ENCODE measurements at regions not wholly inside any gene's neighbourhood (a gene's known extent, or its start where the extent isn't known, plus 50 kb on each side); places are given as distances from the start of the nearest gene placed in this dataset.
"Not testable (repeated sequence)": the region's sequence is repeated elsewhere in the genome, so short reads cannot be mapped to it uniquely, and the experiment has no call there.

DNA sequence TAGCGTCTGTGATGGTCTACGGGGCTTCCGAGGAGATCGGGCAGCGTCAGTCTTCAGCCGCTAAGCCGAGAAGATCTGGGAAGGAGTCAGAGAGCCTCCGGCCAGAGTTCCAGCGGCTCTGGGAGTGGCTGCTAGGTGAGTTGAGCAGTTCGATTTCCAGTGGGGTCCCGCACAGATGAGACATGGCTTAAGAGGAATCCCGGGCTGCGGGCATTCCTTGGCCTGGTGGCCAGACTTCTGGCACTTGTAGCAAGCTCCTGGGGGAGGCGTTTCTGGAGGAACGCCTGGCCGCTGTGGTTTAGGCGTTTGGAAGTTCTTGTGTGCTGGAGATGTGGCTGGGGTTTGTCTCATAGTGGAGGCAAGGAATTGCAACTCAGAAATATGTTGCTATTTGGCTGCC lies 915.3 kb upstream of the CRIM1 start:
- not testable (repeated sequence) for DNase-seq (ENCODE audit: low read depth)

DNA sequence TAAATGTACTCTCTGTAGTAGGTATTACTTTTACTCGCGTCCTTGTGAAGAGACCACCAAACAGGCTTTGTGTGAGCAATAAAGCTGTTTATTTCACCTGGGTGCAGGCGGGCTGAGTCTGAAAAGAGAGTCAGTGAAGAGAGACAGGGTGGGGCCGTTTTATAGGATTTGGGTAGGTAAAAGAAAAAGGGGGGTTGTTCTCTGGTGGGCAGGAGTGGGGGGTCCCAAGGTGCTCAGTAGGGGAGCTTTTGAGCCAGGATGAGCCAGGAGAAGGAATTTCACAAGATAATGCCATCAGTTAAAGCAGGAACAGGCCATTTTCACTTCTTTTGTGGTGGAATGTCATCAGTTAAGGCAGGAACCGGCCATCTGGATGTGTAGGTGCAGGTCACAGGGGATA lies 918.7 kb upstream of the CRIM1 start:
- DNase-seq (ENCODE audit: low read depth): not testable (repeated sequence)

DNA sequence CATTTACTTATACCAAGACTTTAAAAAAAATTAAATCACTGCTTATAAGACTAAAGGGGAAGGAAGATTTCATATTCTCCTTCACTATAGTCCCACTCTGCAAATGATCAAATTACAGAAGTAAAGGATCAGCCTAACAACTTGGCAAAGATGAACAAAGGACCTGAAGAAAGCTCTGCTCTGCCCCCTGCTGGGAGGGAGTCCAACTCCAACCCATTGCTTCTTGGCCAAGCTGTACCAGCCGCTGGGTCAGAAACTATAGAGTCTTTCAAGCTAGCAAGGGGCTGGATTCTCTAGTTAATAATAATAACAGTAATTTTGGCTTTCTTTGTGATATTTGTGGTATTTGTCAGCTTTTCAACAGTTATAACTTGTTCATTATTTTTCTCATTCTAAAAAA lies 927.0 kb upstream of the CRIM1 start:
- no peak for DNase-seq (ENCODE audit: low read depth)

DNA sequence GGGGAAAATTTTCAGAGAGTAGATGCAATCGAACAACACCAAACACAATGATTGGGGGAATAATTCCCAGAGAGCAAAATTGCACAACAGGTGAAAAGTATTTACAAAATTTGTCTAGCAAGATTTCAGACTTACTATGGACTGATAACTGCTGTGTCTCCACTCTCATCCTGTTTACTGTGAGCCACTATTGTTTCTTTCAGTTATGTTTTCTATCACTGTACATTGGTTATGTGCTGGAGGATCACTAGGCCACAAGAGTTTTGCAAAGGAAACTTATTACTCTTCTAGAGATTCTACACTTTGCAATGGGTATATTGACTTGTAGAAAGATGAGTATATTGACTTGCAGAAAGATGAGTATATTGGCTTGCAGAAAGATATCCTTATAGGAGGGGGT lies 934.1 kb upstream of the CRIM1 start:
- no peak for DNase-seq (ENCODE audit: low read depth)

GRCh38 chr2:35417293-35417692 lies 938.3 kb upstream of the CRIM1 start:
- DNase-seq (ENCODE audit: low read depth): no peak

DNA sequence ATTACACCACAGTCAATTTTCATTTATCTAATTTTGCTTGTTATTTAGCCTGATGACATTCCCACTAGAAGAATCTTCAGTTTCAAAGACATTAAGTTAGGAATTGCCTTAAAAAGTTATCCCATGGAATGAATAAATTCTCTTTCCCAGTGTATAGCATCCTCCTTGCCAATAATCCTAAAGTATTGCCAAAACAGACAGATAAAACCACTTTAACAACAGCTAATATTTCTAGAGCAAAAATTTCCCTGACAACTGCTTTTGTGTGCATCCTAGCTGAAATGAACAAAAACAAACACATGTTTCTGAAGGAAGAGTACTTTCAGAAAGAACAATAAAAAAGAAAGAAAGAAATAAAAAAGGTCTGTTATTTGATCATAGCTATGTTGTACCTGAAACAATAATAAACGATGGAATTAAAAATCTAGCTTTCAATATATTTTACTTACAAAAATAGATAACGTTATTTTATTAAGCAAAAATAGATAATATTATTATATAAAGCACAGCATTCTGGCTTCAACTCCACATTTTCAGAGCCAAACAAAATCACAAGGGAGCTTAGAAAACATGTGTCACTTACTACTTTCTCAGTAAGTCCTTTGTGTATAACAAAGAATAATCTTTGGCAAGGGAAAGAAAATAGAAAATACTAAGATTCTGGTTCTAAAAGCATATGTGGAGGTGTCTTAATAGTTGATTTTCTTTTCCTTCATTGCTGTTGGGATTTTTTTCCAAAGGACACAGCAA lies 939.0 kb upstream of the CRIM1 start:
- DNase-seq (ENCODE audit: low read depth): no peak

- no peak for DNase-seq (ENCODE audit: low read depth)
These were observed 939.6 kb upstream of the CRIM1 start for GRCh38 chr2:35415942-35416341.

- DNase-seq (ENCODE audit: low read depth): no peak
These were observed 940.3 kb upstream of the CRIM1 start for GRCh38 chr2:35415282-35415681.

DNA sequence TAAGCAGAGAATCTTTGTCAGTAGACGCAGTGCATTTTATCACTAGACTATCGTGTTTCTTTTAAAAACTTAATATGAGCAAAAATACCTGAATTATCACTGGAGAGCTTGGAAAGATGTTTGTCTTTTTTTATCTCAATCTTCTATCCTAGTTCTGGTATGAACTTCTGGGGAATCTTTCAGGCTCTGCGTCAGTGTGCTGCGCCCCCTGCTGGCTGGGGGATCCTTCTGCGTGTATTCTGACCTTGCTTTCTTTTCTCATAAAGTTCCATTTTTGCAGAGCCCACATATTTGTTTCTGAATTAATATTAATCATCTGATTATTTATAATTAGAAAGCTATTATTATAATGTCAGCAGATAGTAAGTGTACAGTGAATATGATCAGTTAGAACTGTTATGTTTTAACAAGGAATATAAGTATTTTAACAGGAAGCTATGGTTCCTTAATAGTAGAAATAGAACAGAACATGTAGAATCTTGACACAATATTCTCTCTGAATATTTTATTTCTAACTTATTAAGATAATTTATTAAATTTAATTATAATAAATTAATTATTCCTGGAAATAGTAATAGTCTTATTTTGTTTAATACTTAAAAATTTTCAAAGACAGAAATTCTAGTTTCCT lies 945.0 kb upstream of the CRIM1 start:
- DNase-seq (ENCODE audit: low read depth): peak; percentile 27

DNA sequence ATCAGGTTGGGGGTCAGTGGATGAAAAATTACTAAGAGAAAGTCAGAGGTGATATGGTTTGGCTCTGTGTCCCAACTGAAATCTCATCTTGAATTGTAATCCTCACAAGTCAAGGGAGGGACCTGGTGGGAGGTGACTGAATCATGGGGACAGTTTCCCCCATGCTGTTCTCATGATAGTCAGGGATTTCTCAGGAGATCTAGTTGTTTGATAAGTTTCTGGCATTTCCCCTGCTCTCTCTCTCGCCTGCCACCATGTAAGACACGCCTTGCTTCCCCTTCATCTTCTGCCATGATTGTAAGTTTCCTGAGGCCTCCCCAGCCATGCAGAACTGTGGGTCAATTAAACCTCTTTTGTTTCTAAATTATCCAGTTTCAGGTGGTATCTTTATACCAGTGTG lies 945.8 kb upstream of the CRIM1 start:
- DNase-seq (ENCODE audit: low read depth): no peak

GRCh38 chr2:35408320-35408719 lies 947.3 kb upstream of the CRIM1 start:
- no peak for DNase-seq (ENCODE audit: low read depth)

DNA sequence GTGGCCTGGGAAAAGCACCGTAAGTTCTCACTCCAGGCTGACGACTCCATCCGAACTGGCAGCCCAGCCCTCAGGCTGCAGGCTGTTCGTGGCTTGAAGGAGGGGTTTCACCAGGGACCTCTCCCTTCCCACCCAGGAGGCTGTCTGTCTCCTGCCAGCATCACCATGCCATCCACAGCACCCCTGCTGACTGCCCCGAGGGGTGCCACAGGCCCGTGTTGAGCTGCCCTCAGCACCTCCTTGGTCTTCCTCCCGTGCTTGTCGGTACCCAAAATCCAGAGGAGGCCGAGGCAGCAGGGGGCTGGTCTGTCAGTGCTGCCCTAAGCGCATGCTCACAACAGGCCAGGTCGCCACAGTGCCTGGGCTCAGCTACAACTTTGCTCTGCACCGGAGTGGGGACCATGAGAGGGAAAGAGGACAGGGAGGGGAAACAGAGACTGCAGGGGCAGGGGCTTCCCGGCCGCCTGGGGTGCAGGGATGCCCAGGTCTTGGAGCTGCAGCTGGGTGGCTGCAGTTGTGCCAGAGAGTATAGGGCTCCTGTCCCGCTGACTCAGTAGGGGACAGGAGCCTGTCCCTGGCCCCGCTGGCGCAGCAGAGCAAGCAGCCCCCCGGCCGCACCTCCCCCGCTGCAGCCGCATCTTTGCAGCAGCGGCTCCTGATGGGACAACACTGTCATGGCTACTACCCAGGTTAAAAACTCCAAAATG lies 963.7 kb upstream of the CRIM1 start:
- no peak for DNase-seq (ENCODE audit: low read depth)

DNA sequence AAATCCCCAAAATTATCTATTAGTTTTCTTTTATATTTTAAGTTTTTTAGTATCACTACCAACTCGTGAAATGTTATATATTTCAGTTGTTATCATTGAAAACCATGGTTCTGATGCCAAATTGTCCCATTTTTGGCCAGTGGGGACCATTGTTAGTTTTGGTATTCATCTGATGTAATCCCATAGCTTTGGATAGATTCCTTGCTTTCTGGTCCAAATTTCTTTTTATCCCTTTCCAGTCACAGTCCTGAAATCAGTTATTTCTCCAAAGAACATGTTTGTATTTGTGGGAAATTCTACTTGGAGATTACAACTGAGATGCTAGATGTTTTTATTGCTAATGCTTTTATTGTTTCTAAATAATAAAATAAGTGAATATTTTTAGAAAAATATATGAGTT lies 976.8 kb upstream of the CRIM1 start:
- DNase-seq (ENCODE audit: low read depth): no peak

- no peak for DNase-seq (ENCODE audit: low read depth)
These were observed 980.7 kb upstream of the CRIM1 start for GRCh38 chr2:35374845-35375244.

- DNase-seq (ENCODE audit: low read depth): no peak
These were observed 989.7 kb upstream of the CRIM1 start for GRCh38 chr2:35365859-35366258.

GRCh38 chr2:35356332-35356731 lies 999.2 kb upstream of the CRIM1 start:
- no peak for DNase-seq (ENCODE audit: low read depth)

DNA sequence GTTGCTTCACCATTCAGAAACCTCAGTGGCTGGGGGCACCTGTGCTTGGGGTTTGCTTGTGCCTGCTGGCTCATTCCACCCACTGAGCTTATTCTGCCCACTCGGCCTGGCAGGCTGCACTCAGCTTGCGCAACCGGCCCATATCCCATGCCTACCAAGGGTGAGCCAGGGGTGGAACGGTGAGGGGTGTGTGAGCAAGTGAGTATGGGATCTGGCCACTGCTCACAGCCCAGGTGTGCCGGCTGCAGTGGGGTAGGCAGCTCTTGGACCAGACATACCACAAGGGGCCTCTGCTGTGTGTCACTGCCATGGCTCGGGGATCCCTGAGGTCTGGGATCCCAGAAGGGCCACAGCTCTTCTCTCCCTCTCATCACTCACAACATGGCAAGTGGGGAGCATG lies 1000.5 kb upstream of the CRIM1 start:
- no peak for DNase-seq (ENCODE audit: low read depth)

GRCh38 chr2:35347561-35347960 lies 1008.0 kb upstream of the CRIM1 start:
- no peak for DNase-seq (ENCODE audit: low read depth)

- no peak for DNase-seq (ENCODE audit: low read depth)
These were observed 1012.4 kb upstream of the CRIM1 start for GRCh38 chr2:35343135-35343534.

- DNase-seq (ENCODE audit: low read depth): no peak
These were observed 1016.4 kb upstream of the CRIM1 start for GRCh38 chr2:35339211-35339610.

GRCh38 chr2:35337922-35338321 lies 1017.7 kb upstream of the CRIM1 start:
- no peak for DNase-seq (ENCODE audit: low read depth)

- DNase-seq (ENCODE audit: low read depth): no peak
These were observed 1041.5 kb upstream of the CRIM1 start for GRCh38 chr2:35314049-35314448.

DNA sequence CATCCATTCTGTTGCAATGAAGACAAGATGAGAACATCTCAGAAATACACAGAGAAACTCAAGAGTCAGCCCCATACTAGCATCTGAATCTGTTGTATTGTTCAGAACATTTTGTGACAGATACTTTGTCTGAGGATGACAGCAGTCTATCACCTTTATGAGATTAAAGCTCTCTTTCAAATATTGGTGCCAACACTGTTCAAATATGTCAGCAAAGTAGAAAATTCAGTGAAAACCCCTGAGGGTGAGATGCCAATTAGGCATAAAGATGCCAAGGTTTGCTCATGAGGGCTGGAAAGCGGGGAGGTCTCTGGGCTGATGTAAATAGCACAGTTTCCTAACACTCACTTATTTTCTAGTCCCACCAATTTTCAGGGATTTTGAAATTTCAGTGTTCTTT lies 1054.2 kb upstream of the CRIM1 start:
- no peak for DNase-seq (ENCODE audit: low read depth)

Data from stimulated activated CD8-positive, alpha-beta memory T cell treated with anti-CD3 and anti-CD28 coated beads, Interleukin-4, amount 100 ng/mL, for 24 hours (primary cell).